GM21717 (cell line): ENCODE measurements at regions not wholly inside any gene's neighbourhood (a gene's known extent, or its start where the extent isn't known, plus 50 kb on each side); places are given as distances from the start of the nearest gene placed in this dataset.

ENCODE experiments used
- ATAC-seq: cut with Tn5 transposase; IDR thresholded peaks from one replicate; pipeline ENCODE4 v1.9.1; 2021; ENCODE audit warnings: mild to moderate bottlenecking, moderate library complexity; ENCODE audit not compliant: unreplicated experiment

DNA sequence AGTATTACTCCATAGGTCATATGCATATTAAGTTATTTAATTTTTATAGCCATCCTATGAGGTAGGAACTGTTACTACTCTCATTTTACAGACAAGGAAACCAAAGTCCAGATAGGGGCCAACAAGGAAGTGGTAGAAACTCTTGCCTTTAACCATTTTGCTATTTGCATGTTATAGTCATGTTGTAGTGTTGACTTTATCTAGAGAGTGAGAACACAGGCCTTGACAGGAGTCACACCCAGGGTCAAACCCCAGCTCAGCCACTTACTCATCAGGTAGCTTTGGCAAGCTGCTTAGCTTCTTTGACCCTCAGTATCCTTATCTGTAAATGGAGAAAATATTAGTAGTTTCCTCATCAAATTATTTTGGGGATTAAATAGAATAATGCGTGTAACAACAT is 156.2 kb downstream of the CAND1 start:
- ATAC-seq = no peak

- no peak for ATAC-seq
Observed at GRCh38 chr12:67426067-67426466, 156.9 kb downstream of the CAND1 start.

GRCh38 chr12:67427336-67427735 is 158.2 kb downstream of the CAND1 start:
- no peak for ATAC-seq

GRCh38 chr12:67428431-67428830 is 159.3 kb downstream of the CAND1 start:
- ATAC-seq = no peak

DNA sequence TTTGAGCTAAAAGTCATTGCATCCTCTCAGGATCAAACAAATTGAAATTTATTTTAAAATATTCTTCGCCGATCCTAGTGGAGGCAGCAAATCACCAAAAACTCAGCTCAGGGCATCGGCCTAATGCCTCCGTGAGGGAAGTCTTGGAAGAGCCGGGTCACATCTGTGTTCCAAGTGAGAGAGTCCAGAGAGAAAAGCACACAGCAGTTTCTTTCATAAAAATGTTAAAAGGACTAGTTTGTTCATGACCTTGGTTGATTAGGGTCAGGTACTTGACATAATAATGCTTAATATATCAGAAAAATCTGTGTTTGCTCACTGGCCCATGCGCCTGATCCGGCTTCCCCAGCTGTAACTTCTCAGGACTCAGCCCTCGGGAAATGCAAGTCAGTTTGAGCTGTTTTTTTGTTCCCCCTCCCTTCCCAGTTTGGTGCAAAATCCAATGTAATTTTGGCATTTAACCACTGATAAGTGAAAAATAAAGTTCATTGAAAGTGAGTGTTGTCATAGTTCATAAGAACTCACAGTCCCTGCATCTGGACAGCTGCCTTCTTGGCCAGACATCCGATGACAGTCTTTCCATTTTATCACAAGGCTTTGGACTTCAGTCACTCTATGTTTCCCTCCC is 161.7 kb downstream of the CAND1 start:
- no peak for ATAC-seq

DNA sequence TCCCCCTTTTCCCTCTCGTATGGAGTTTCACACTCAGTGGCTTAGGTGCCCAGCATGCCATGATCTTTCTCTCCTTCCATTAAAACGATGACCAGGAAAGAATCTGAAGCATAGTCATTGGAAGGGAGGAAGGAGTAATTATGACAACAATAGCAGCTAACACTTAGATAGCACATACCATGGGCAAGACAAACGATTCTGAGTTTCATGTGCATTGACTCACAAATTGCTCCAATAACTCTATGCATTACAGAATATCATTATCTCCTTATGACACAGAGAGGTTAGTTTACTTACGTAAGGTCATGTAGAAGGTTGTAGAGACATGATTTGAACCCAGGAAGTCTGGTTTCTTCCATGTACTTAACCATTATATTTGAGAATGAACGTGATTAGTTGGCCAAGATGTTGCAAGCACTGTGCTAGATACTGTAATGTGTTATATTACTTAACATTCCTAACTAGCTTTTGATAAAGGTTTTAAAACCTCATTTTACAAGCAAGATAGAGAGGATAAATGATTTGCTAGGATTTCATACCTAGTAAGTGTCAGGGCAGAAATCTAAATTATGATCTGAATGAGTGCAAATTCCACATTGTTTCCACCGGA is 162.4 kb downstream of the CAND1 start:
- ATAC-seq = no peak

- peak; percentile 91 for ATAC-seq
Observed at GRCh38 chr12:67433385-67434175, 164.4 kb downstream of the CAND1 start.

DNA sequence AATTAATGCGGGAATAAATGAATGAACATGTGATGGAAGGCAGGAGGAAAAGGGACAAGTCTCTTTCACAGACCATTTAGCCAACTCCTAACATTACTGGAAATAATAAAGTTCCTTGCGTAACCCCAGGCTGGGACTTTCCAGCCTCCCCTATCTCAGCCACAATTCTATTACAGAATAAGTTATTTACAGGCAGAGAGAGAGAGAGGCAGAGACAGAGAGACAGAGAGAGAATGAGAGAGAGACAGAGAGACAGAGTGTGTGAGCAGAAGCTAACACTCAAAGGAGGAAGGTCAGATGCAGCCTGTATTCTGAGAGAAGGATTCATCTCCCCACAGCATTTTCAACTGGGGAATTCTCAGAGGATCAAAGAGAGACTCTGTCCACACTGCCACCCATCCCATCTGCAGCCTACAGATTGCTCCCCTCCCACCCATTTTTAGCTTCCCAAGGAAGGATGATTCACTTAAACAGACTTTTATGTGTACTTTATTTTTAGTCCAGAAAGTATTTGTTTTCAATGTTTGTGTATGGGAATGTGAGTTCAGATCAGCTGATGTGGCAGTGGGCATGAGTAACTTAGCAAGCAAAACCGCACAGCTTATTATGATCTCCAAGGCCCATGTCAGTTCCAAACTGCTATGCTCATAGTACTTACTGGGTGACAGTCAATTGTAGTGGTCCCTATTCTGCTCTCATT is 165.7 kb downstream of the CAND1 start:
- ATAC-seq = no peak

- ATAC-seq = no peak
Observed at GRCh38 chr12:67436230-67436629, 167.1 kb downstream of the CAND1 start.

- ATAC-seq = no peak
Observed at GRCh38 chr12:67437011-67437410, 167.9 kb downstream of the CAND1 start.

GRCh38 chr12:67439611-67440010 is 170.5 kb downstream of the CAND1 start:
- ATAC-seq = no peak

DNA sequence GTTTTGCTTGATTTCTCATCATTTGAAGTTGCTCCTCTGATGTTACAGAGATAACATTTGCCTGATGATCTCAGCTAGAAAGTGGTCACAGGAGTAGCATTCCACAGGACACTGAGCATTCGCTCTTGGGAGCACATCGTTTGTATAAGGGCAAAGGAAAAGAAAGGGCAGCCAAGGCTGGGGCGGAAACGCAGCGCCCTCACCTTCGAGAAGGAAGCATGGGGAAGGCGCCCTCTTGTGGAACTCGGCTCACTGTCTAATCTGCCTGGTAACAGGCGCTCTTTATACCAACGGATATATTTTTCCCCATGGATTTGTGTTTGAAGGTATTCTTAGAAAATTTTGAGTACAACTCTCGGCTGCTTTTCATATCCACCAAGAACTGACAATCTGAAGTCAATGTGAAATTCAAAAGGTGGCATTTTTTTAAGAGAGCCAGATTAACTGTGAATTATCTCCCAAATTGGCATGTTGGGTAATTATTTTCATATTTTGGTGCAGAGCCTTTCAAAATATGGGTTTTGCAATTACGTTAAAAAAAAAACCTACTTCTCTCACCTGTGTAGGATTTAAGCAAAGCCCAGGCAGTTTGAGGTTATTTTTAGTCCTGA is 172.7 kb downstream of the CAND1 start:
- peak; percentile 84 for ATAC-seq

- ATAC-seq = no peak
Observed at GRCh38 chr12:67442347-67442841, 173.2 kb downstream of the CAND1 start.

DNA sequence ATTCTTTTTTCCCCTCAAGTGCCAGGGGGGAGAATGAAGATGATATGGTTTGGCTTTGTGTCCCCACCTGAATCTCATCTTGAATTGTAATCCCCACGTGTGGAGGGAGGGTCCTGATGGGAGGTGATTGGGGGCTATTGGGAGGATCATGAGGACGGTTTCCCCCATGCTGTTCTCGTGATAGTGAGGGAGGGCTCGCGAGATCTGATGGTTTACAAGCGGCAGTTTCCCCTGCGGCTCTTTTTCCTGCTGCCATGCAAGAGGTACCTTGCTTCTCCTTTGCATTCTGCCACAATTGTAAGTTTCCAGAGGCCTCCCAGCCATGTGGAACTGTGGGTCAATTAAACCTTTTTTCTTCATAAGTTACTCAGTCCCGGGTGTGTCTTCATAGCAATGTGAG is 173.7 kb downstream of the CAND1 start:
- ATAC-seq = no peak

DNA sequence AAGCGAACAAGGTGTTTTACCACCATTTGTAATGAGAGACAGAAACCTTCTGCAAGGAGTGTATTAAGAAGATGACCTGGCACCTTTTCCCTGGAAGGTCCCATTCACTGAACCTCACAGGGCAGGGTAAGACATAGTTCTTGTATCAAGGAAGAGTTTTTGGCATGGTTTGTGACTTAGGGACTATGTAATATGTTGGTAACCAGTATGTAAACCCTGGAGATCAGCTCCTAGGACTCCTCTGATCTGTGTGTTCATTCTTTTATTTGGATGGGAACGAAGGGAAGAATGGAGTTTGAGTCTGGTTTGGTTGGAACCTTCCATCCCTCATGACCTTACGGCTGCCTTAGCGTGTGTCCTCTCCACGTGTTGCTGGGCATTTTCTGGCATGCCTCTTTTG is 175.4 kb downstream of the CAND1 start:
- no peak for ATAC-seq

DNA sequence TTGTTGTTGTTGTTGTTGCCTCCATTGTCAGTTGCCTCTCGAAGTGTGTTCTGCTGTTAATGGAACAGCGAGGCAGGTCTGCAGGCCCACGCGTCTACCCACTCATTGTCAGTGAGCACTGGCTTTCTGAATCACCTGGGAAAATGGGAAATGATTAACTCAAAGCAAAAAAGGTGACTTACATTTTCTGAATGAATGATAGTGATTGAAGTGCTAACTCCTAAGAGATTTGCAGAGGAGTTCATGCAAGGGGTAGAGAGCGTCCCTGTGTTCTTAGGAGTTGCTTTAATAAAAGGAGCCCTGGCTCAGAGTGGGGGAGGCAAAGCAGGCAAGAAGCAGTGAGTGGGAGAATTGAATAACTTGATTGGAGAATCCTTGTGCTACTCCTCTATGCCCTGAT is 177.6 kb downstream of the CAND1 start:
- ATAC-seq = no peak

DNA sequence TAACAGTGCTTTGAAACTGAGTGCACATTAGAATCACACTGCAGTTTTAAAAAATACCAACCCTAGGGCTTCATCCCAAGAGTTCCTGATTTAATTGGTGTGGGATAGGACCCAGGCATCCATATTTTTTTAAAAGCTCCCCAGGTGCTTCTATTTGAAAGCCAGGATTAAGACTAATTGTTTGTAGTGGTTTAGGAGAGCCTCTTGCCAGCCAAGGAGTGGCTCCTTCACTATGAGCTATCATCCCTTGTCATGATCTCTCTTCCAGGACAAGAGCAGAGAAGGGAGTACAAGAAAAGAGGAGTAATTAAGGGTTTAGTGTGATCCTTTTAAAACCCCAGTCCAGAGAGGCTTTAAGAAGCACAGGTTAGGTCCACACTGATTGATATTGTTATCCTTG is 178.0 kb downstream of the CAND1 start:
- ATAC-seq = no peak

DNA sequence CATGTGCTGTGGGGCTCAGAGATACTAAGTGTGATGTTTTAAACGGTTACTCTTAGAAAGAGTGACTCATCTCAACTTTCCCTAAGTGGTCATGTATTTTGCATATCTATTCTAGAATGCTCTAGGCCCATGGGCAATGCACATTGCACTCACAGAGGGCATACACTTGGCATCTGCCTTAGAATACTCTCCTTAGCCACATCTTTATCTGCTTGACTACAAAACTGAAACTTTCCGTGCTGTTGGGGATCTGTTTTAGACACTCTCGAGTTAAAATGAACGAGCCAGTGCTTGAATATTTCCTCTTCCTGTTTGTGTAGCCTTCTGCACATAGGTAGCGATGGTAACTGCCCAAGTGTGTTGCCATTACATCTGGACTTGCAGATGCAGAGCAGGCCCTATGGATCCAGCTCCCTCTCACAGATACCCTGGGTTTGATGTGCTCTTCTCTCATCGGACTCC is 180.5 kb downstream of the CAND1 start:
- peak; percentile 84 for ATAC-seq

DNA sequence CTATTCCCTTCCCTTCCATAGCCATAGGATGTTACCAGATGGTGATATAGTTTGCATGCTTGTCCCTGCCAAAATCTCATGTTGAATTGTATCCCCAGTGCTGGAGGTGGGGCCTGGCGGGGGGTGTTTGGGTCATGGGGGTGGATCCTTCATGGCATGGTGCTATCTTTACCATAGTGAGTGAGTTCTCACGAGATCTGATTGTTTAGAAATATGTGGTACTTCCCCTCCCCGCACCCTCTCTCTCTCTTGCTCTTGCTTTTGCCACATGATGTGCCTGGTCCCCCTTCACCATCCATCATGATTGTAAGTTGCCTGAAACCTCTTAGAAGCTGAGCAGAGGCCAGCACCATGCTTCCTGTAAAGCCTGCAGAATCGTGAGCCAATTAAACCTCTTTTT is 181.3 kb downstream of the CAND1 start:
- no peak for ATAC-seq

GRCh38 chr12:67451206-67451605 is 182.0 kb downstream of the CAND1 start:
- no peak for ATAC-seq
